GM23338 (cell line): ENCODE measurements at regions not wholly inside any gene's neighbourhood (a gene's known extent, or its start where the extent isn't known, plus 50 kb on each side); places are given as distances from the start of the nearest gene placed in this dataset.

ENCODE experiments used
- CREB1 ChIP-seq: fragments of 250-450 bp; sonication (Bioruptor Pico); IDR thresholded peaks from 2 replicates; pipeline ENCODE4 v1.5.0; 2020; ENCODE audit warnings: low read depth, mild to moderate bottlenecking, moderate library complexity
- CTCF ChIP-seq, 2 experiments: fragments of 200-600 bp in 1 of 2; sonication (generic) in 1 of 2; conservative IDR thresholded peaks; 2 replicates each; pipeline versions ENCODE4 v1.5.1 to v1.6.1; 2016 to 2017; ENCODE audit warnings: antibody characterized with exemption in 2 of 2, low read depth in 2 of 2, mild to moderate bottlenecking in 2 of 2, moderate library complexity in 1 of 2
- EZH2 ChIP-seq: fragments of 200-600 bp; sonication (generic); IDR thresholded peaks from one replicate; pipeline ENCODE4 v1.8.0; 2017; ENCODE audit warnings: antibody characterized with exemption, mild to moderate bottlenecking, low read depth; ENCODE audit not compliant: unreplicated experiment
- EZH2phosphoT487 ChIP-seq: fragments of 200-600 bp; sonication (generic); IDR thresholded peaks from one replicate; pipeline ENCODE4 v1.8.1; 2018; ENCODE audit warnings: antibody characterized with exemption; ENCODE audit not compliant: unreplicated experiment
- JUNB ChIP-seq: IDR thresholded peaks from one replicate; pipeline ENCODE4 v1.6.1; 2016; ENCODE audit warnings: antibody characterized with exemption; ENCODE audit not compliant: unreplicated experiment
- NANOG ChIP-seq: IDR thresholded peaks from 2 replicates; pipeline ENCODE4 v1.6.1; 2016; ENCODE audit warnings: antibody characterized with exemption, borderline replicate concordance
- POLR2AphosphoS5 ChIP-seq: IDR thresholded peaks from 2 replicates; pipeline ENCODE4 v1.6.1; 2016; ENCODE audit warnings: antibody characterized with exemption, low read depth
- REST ChIP-seq: IDR thresholded peaks from one replicate; pipeline ENCODE4 v1.6.1; 2018; ENCODE audit warnings: antibody characterized with exemption; ENCODE audit not compliant: unreplicated experiment
- ZNF114 ChIP-seq: fragments of 250-450 bp; sonication (Bioruptor Pico); IDR thresholded peaks from 2 replicates; pipeline ENCODE4 v1.5.0; 2020; ENCODE audit warnings: mild to moderate bottlenecking, moderate library complexity

GRCh38 chr2:220962556-220962955 lies 609.5 kb downstream of the EPHA4 start:
- no peak for TF ChIP-seq CTCF (conservative IDR thresholded peaks at IDR 0.05; ENCODE audit: low read depth in 2 of 2)
- TF ChIP-seq EZH2: no peak
- TF ChIP-seq POLR2AphosphoS5: no peak
- no peak for TF ChIP-seq NANOG
- TF ChIP-seq EZH2phosphoT487: no peak
- no peak for TF ChIP-seq REST
- no peak for TF ChIP-seq JUNB
- TF ChIP-seq CREB1 (CRISPR knock-in tag): no peak
- TF ChIP-seq ZNF114 (CRISPR knock-in tag): no peak
